ENCODE measurements at regions not wholly inside any gene's neighbourhood (a gene's known extent, or its start where the extent isn't known, plus 50 kb on each side); places are given as distances from the start of the nearest gene placed in this dataset.

DNA sequence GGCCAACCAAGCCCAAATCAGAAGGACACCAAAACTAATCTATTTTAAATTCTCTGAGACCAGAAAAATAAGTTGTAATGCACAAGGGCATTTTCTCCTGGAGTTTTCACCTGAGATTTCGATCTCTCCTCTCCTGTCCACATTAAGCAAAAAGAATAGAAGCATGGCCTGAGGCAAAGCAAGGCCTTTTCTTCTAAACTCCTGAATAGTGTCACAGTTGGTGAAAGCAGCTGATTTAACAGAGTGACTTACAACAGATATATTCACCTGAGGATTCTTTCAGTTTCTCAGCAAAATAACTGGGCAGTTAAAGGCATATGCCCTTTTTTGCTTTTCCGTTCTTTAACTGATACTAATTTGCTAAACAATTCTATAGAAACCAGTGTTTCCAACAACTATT lies 547.7 kb downstream of the EFNA5 start:
- no peaks in the 10 kb centered on the region for H3K9me3 ChIP-seq
- whole genome bisulfite sequencing, 5 donors = 87 to 97% (median 90%) methylated on average over 2 of the region's 2 CpGs
- peaks cover 0 to 2% (median 0%) of the 10 kb centered on the region in 4 donors for H3K4me1 ChIP-seq
- no peak overlapping the region for H3K4me3 ChIP-seq
- H3K27ac ChIP-seq = no peak overlapping the region
- DNase-seq = no peak
- no peak for TF ChIP-seq EP300 (IDR thresholded peaks at IDR 0.05)
- no peak for TF ChIP-seq POLR2A (IDR thresholded peaks at IDR 0.05)
- no peak for TF ChIP-seq POLR2AphosphoS5 (IDR thresholded peaks at IDR 0.05)
- TF ChIP-seq, protein P1, sequence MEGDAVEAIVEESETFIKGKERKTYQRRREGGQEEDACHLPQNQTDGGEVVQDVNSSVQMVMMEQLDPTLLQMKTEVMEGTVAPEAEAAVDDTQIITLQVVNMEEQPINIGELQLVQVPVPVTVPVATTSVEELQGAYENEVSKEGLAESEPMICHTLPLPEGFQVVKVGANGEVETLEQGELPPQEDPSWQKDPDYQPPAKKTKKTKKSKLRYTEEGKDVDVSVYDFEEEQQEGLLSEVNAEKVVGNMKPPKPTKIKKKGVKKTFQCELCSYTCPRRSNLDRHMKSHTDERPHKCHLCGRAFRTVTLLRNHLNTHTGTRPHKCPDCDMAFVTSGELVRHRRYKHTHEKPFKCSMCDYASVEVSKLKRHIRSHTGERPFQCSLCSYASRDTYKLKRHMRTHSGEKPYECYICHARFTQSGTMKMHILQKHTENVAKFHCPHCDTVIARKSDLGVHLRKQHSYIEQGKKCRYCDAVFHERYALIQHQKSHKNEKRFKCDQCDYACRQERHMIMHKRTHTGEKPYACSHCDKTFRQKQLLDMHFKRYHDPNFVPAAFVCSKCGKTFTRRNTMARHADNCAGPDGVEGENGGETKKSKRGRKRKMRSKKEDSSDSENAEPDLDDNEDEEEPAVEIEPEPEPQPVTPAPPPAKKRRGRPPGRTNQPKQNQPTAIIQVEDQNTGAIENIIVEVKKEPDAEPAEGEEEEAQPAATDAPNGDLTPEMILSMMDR (IDR thresholded peaks at IDR 0.05) = no peak
- H3K27me3 ChIP-seq = no peaks in the 10 kb centered on the region
- no peaks in the 10 kb centered on the region for H3K36me3 ChIP-seq
- intact Hi-C loops (cut with DNase I; ENCODE audit: low total_unique reads) = no loop called here

DNA sequence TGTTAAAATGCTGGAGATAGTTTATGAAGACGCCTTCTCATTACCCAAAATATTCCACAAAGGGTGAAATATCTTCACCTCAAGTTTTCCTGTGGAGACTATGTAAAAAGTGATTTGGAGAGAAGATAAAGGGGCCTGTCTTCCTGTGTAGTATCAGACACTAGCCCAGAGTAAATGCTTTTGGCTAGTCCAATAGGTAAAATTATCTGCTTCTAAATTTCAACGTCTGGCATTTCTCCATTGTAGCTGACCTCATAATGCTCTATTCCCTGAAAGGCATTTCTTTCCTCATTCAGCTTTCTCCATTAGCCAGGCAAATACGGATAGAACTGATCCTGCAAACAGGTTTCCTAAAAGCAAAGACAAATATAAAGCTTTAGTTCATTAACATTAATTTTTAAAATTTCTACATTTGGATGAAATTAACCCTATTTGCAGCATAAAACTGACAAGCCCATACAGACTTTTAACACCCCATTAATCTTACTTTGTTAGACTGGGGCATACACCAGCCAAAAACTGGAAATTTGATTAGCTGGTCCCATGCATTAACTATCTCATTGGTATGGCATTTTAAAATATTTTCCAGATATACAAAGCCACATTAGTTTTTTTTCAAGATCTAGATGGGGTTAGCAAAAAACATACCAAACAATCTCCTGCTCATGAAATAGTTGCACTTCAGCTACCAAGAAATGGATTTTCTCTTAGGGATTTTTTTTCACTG lies 548.8 kb downstream of the EFNA5 start:
- intact Hi-C loops (cut with DNase I; ENCODE audit: low total_unique reads) = no loop called here

DNA sequence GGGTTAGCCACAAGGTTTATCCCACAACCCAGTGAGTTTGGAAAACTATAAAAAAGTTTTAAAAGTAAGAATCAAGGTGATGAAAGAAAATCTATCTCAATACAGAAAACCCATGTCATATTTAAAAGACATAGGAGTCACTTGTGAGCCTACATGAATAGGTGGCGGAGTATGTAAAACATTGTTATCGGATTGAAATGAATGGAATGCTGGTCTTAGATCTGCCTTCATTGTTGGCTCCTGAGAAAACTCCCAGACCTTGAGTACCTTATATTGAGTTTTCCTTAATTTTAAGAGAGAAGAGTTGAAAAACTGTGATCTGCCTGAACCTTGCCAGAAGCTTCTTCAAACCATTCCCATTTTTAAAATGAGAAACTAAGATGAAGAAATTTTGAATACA lies 551.1 kb downstream of the EFNA5 start:
- DNase-seq = no peak
- WGBS, 5 donors = 66 to 80% (median 71%) methylated on average over 2 of the region's 2 CpGs
- TF ChIP-seq, protein P1 (IDR thresholded peaks at IDR 0.05) = no peak
- no peak for TF ChIP-seq POLR2AphosphoS5 (IDR thresholded peaks at IDR 0.05)
- no peak for TF ChIP-seq POLR2A (IDR thresholded peaks at IDR 0.05)
- no peak for TF ChIP-seq EP300 (IDR thresholded peaks at IDR 0.05)
- Histone ChIP-seq H3K4me3 (no peak overlapping the region), H3K4me1 (no peaks in the 10 kb centered on the region), H3K9me3 (no peaks in the 10 kb centered on the region), H3K36me3 (no peaks in the 10 kb centered on the region), H3K27me3 (no peaks in the 10 kb centered on the region), H3K27ac (no peak overlapping the region)
- intact Hi-C loops (cut with DNase I; ENCODE audit: low total_unique reads) = no loop called here

More for the DNA sequence above, 548.8 kb downstream of the EFNA5 start:
- Histone ChIP-seq H3K27ac (no peak overlapping the region), H3K4me1 (no peaks in the 10 kb centered on the region), H3K27me3 (no peaks in the 10 kb centered on the region), H3K9me3 (no peaks in the 10 kb centered on the region), H3K4me3 (no peak overlapping the region), H3K36me3 (no peaks in the 10 kb centered on the region)
- TF ChIP-seq POLR2A (IDR thresholded peaks at IDR 0.05) (no peak), POLR2AphosphoS5 (IDR thresholded peaks at IDR 0.05) (no peak), EP300 (IDR thresholded peaks at IDR 0.05) (no peak)
- TF ChIP-seq, protein P1 (IDR thresholded peaks at IDR 0.05) = no peak
- 49 to 57% (median 52%) methylated on average over 3 of the region's 3 CpGs for WGBS, 5 donors
- peak in 1 of 2 donors; percentile 22 for DNase-seq

DNA sequence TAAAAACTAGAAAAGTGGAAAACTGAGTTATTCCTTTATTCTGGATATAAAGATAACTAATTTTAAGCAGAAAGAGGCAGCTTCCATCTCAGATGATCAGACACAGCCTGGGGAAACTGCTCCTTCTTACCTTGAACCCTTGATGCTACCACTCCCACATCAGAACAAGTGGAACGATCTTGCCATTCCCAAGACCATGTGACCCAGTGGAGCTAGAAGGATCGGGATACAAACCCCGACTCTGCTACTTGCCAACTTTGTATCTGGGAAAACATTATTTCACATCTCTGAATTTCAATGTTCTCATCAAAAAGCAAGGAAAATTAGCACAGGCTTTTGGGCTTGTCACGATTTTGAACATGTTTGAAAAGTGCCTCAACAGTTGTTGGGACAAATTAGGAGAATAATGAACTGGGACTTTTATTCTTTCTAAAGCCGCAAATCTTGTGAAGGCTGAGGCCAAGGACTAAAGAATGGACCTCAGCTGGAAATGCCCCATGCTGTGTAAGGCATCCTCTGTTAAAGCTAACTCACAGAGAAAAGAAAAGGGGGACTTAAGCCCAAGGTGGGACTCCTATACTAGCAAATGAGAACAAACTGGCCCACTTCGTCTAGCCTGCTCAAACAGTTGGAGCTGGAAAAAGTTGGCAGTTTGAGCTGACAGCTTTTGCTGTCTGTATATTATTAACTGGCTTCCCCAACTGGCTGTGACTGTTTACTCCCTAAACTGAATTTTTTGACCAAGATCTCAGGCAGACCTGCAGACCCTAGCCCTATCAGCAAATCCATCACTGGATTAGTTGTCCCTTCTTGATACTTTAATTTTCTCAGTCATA lies 552.3 kb downstream of the EFNA5 start:
- Histone ChIP-seq H3K9me3 (no peaks in the 10 kb centered on the region), H3K27ac (no peak overlapping the region), H3K4me3 (no peak overlapping the region), H3K27me3 (no peaks in the 10 kb centered on the region), H3K4me1 (no peaks in the 10 kb centered on the region), H3K36me3 (no peaks in the 10 kb centered on the region)
- WGBS, 5 donors = 79 to 81% (median 80%) methylated on average over 6 of the region's 6 CpGs
- TF ChIP-seq POLR2AphosphoS5 (IDR thresholded peaks at IDR 0.05) = no peak
- no peak for TF ChIP-seq EP300 (IDR thresholded peaks at IDR 0.05)
- TF ChIP-seq, protein P1 (IDR thresholded peaks at IDR 0.05) = no peak
- no peak for TF ChIP-seq POLR2A (IDR thresholded peaks at IDR 0.05)
- intact Hi-C loops (cut with DNase I; ENCODE audit: low total_unique reads) = no loop called here
- DNase-seq = no peak

Data from stomach (tissue), 8 donors.